Ascending aorta (tissue), 2 donors: ENCODE measurements at regions not wholly inside any gene's neighbourhood (a gene's known extent, or its start where the extent isn't known, plus 50 kb on each side); places are given as distances from the start of the nearest gene placed in this dataset.
"Not testable (repeated sequence)": the region's sequence is repeated elsewhere in the genome, so short reads cannot be mapped to it uniquely, and the experiment has no call there.

Experiments used
- DNase-seq, 2 donors: peaks; one replicate each; pipeline ENCODE4 v3.0.0-alpha.2; 2019; ENCODE audit warnings: low spot score in 2 of 2
- H3K27ac ChIP-seq, 2 donors: fragments of 200-600 bp; sonication (generic); one replicate each; pipeline ENCODE4 v1.5.1; 2016 to 2017; ENCODE audit warnings: mild to moderate bottlenecking in 1 of 2
- H3K27me3 ChIP-seq: fragments of 200-600 bp; sonication (generic); one replicate; pipeline ENCODE4 v1.5.1; 2017
- H3K36me3 ChIP-seq, 2 donors: fragments of 200-600 bp; sonication (generic); one replicate each; pipeline ENCODE4 v1.5.1; 2016
- H3K4me1 ChIP-seq, 2 donors: fragments of 200-600 bp; sonication (generic); one replicate each; pipeline ENCODE4 v1.5.1; 2016 to 2017; ENCODE audit warnings: mild to moderate bottlenecking in 1 of 2
- H3K4me3 ChIP-seq, 2 donors: fragments of 200-600 bp; sonication (generic); one replicate each; pipeline ENCODE4 v1.5.1; 2016 to 2017; ENCODE audit warnings: mild to moderate bottlenecking in 1 of 2
- H3K9me3 ChIP-seq, 2 donors: fragments of 200-600 bp; sonication (generic); one replicate each; pipeline ENCODE4 v1.5.1; 2016
- intact Hi-C: fragments of 100-400 bp; cut with DNase I; formaldehyde crosslinking; loops from one replicate; pipeline ENCODE4 v1.15.1; 2023
- TF ChIP-seq, protein P1 (sequence below), 3 experiments: fragments of 200-600 bp in 2 of 3; fragments of 450-650 bp in 1 of 3; sonication (generic) in 2 of 3; IDR thresholded peaks; one replicate each; pipeline ENCODE4 v1.5.1; 2016 to 2019; ENCODE audit warnings: antibody characterized with exemption in 3 of 3, mild to moderate bottlenecking in 1 of 3, moderate library complexity in 1 of 3

DNA sequence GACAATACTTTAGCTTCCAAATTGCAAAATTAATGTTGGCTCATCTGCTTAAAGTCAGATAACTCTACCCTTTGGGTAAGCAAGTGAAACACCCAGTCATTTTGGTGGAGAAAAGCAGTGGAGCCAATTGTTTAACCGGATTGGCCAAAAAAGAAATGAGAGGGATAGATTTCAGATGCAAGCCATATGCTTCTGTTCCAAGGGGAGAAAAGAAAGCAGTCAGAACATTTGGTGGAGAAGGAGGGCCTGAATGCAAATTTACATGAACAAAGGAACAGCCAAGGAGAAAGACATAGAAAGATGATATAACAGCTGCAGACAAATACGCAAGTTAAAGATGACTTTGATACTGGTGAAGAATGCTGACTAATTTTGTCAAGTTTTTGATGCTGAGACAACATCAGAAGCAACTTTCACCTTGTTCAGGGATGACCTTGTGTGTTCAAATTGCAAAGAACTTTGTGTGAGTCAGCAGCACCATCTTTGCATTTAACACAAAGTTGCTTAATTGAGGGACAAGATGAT, 173.1 kb downstream of the TGFB2 start:
- no peak overlapping the region for H3K4me3 ChIP-seq
- H3K4me1 ChIP-seq: no peaks in the 10 kb centered on the region
- intact Hi-C loops: no loop called here
- no peaks in the 10 kb centered on the region for H3K9me3 ChIP-seq
- H3K27me3 ChIP-seq: no peaks in the 10 kb centered on the region
- no peak overlapping the region for H3K27ac ChIP-seq
- no peaks in the 10 kb centered on the region for H3K36me3 ChIP-seq
- no peak for DNase-seq
- TF ChIP-seq, protein P1, sequence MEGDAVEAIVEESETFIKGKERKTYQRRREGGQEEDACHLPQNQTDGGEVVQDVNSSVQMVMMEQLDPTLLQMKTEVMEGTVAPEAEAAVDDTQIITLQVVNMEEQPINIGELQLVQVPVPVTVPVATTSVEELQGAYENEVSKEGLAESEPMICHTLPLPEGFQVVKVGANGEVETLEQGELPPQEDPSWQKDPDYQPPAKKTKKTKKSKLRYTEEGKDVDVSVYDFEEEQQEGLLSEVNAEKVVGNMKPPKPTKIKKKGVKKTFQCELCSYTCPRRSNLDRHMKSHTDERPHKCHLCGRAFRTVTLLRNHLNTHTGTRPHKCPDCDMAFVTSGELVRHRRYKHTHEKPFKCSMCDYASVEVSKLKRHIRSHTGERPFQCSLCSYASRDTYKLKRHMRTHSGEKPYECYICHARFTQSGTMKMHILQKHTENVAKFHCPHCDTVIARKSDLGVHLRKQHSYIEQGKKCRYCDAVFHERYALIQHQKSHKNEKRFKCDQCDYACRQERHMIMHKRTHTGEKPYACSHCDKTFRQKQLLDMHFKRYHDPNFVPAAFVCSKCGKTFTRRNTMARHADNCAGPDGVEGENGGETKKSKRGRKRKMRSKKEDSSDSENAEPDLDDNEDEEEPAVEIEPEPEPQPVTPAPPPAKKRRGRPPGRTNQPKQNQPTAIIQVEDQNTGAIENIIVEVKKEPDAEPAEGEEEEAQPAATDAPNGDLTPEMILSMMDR (IDR thresholded peaks at IDR 0.05): no peak

DNA sequence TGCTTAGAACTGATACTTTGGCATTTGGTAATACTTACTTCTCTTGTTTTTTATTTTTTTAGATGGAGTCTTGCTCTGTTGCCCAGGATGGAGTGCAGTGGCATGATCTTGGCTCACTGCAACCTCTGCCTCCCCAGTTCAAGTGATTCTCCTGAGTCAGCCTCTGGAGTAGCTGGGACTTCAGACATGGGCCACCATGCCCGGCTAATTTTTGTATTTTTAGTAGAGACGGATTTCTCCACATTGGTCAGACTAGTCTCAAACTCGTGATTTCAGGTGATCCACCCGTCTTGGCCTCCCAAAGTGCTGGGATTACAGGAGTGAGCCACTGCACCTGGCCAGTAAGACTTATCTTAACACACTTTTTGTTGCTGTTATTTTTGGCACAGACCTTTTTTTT, 175.5 kb downstream of the TGFB2 start:
- not testable (repeated sequence) for H3K36me3 ChIP-seq, DNase-seq, H3K27me3 ChIP-seq, H3K9me3 ChIP-seq, H3K27ac ChIP-seq, H3K4me1 ChIP-seq, H3K4me3 ChIP-seq
- intact Hi-C loops: loop anchor here (1.0 to 2.0 kb wide), 2 partner anchors 159 to 184 kb away; no protein-coding TSS in a partner anchor

DNA sequence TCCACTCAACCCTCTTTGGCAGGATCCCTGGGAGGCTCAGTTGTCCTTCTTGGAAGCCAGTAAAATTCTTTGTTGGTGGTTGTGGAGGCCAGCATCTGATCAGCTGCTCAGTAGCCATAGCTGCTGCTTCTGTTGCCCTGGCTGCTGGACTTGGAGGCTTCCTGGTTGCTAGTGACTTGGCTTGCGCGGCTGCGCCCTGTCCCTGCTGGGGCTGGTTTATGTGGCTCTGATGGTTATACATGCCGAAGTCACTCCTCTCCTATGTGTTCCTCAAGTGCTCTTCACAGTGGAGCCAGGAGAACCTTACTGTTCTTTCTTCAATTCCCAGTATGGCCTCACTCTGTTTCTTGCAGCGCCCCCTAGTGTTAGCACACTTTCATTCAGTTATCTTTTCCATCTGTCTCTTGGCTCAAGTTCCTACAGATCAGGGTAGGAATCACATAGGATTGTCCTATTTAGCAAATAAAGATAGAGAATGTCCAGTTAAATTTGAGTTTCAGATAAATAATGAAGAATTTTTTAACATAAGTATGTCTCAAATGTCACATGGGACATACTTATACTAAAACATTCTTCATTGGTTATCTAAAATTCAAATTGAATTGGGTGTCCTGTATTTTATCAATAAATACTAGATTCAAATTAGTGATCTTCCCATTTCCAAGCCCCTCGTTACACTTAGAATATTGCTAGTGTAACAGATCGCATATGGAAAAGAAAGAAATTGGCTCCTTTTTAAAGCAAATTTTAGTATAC, 176.5 kb downstream of the TGFB2 start:
- H3K27ac ChIP-seq: no peak overlapping the region
- TF ChIP-seq, protein P1 (IDR thresholded peaks at IDR 0.05): peak; percentile 48 to 77 (median 73)
- H3K27me3 ChIP-seq: no peaks in the 10 kb centered on the region
- intact Hi-C loops: loop anchor here (1.0 to 2.0 kb wide), 2 partner anchors 160 to 185 kb away; no protein-coding TSS in a partner anchor
- H3K9me3 ChIP-seq: no peaks in the 10 kb centered on the region
- peak in 1 of 2 donors; percentile 76 for DNase-seq
- H3K4me1 ChIP-seq: no peaks in the 10 kb centered on the region
- no peak overlapping the region for H3K4me3 ChIP-seq
- no peaks in the 10 kb centered on the region for H3K36me3 ChIP-seq

DNA sequence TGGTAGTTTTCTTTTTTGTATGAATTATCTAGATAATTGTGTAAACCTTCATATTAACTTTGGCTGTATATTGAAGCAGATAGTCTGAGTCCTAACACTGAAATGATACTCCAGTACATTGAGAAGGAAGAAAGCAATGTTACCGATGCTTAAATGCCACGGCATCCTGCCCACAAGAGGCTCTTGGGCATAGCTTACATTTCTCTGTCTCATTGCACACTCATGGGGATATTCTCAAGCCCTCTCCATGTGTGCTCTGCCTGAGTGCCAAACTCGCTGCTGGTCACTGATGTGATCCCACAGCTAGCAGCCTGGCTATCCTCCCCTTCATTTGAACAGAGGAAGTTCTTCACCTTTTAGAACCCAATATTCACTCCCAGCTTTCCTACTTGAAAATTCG, 179.4 kb downstream of the TGFB2 start:
- intact Hi-C loops: no loop called here

DNA sequence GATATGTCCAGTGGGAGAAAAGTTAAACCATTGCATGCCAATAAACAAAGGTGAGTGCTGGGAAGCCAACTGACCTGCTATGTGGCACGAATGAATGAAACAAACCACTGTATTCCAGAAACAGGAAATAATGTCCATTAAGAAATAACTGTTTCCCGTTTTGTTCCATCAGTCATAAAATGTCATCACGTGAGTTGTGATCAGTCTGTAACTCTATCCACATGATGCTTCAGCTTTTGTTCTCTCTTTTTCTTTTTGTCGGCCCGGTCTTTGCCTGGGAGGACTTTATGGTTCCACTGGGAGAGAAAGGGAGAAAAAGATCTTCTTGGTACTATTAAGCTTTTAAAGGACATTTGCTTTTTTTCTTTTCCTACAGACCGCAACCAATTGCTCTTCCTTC, 179.9 kb downstream of the TGFB2 start:
- H3K9me3 ChIP-seq: no peaks in the 10 kb centered on the region
- no peaks in the 10 kb centered on the region for H3K36me3 ChIP-seq
- H3K4me1 ChIP-seq: no peaks in the 10 kb centered on the region
- no peak overlapping the region for H3K27ac ChIP-seq
- no peak overlapping the region for H3K4me3 ChIP-seq
- intact Hi-C loops: no loop called here
- no peaks in the 10 kb centered on the region for H3K27me3 ChIP-seq
- TF ChIP-seq, protein P1 (IDR thresholded peaks at IDR 0.05): no peak
- no peak for DNase-seq

More for the DNA sequence above, 179.4 kb downstream of the TGFB2 start:
- Histone ChIP-seq H3K36me3 (no peaks in the 10 kb centered on the region), H3K4me1 (no peaks in the 10 kb centered on the region), H3K9me3 (no peaks in the 10 kb centered on the region), H3K4me3 (no peak overlapping the region), H3K27ac (no peak overlapping the region), H3K27me3 (no peaks in the 10 kb centered on the region)
- TF ChIP-seq, protein P1 (IDR thresholded peaks at IDR 0.05): no peak
- DNase-seq: no peak

DNA sequence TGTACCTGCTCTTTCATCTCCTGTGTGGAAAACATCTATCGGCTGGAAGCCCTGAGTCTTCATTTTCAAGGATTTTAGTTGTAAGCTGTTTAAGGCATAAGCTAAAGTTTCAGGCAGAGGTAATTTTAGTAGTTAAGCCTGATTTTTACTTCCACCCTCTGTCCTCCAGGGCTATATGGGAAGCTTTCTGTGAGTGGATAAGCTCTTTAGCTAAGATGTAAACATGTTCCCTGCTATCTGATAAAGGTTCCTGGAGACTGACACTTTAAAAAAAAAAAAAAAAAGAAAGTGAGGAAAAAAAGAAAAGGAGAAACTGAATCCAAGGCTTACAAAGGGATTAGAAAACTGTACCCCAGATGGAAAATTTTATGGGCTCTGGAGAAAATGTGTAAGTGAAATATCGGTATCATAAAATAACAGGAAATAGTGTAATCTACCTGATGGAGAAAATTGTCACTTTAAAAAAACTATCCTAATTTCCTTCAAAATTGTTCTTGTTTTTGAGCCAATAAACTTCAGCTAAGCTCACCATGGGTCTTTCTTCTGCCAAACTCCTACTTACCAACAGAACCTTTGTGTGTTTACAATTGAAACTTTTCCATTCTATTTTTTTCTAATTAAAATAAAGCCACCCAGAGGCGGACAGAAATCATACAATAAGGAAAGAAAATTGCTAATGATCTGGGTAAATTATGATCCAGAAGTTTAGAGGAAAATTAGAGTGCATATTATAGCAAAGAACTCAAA, 180.5 kb downstream of the TGFB2 start:
- intact Hi-C loops: no loop called here
- Histone ChIP-seq H3K4me3 (no peak overlapping the region), H3K27ac (no peak overlapping the region), H3K4me1 (no peaks in the 10 kb centered on the region), H3K9me3 (no peaks in the 10 kb centered on the region), H3K27me3 (no peaks in the 10 kb centered on the region), H3K36me3 (no peaks in the 10 kb centered on the region)
- TF ChIP-seq, protein P1 (IDR thresholded peaks at IDR 0.05): no peak
- no peak for DNase-seq
